Spinal cord (tissue), 9 donors: ENCODE measurements at regions not wholly inside any gene's neighbourhood (a gene's known extent, or its start where the extent isn't known, plus 50 kb on each side); places are given as distances from the start of the nearest gene placed in this dataset.
A peak's percentile ranks its signal among the peaks of the same experiment; 100 is the strongest.
"Not testable (repeated sequence)": the region's sequence is repeated elsewhere in the genome, so short reads cannot be mapped to it uniquely, and the experiment has no call there.

ENCODE experiments used
- DNase-seq, 6 donors: peaks; one replicate each; pipeline versions ENCODE4 v3.0.0 to v3.0.0-alpha.2; 2013 to 2015; ENCODE audit warnings: low spot score in 6 of 6, low read depth in 4 of 6
- H3K27ac ChIP-seq: one replicate; pipeline ENCODE4 v1.5.1; 2013; ENCODE audit warnings: low read depth, low read length, control low read depth
- H3K27me3 ChIP-seq: one replicate; pipeline ENCODE4 v1.6.1; 2013; ENCODE audit warnings: low read length; ENCODE audit not compliant: control insufficient read depth, insufficient read depth
- H3K36me3 ChIP-seq: one replicate; pipeline ENCODE4 v1.6.1; 2013; ENCODE audit warnings: low read length; ENCODE audit not compliant: control insufficient read depth, insufficient read depth
- H3K4me1 ChIP-seq: one replicate; pipeline ENCODE4 v1.6.1; 2013; ENCODE audit warnings: low read length; ENCODE audit not compliant: control insufficient read depth, insufficient read depth
- H3K4me3 ChIP-seq: one replicate; pipeline ENCODE4 v1.5.1; 2013; ENCODE audit warnings: low read depth, low read length, control low read depth
- H3K9me3 ChIP-seq: one replicate; pipeline ENCODE4 v1.6.1; 2013; ENCODE audit warnings: low read length; ENCODE audit not compliant: control insufficient read depth, insufficient read depth
- WGBS: methylation state at CpG from one replicate; pipeline ENCODE4 v1.1.5; 2013; ENCODE audit warnings: missing lambda C conversion rate; ENCODE audit not compliant: insufficient coverage; 5-methylcytosine and 5-hydroxymethylcytosine counted together
- donor health status: healthy.

DNA sequence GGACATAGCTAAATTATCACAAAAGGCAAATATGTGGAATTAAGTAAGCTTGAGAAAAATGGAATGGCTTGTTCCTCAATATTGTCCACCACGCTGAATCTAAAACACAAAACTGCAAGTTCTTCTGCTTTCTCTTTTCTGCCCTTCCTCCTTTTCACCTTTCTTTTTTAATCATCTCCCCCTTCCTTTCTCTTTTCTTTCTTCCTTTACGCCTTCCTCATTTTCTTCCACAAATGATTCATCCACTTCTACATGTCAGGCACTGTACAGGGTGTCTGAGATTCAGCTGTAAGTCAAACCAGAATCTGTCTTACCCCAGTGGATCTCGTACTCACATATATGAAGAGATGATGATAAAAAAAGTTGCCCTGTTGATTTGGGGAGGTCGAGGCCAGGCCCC is 1182.5 kb downstream of the MRPL39 start:
- Histone ChIP-seq H3K36me3 (no peaks in the 10 kb centered on the region), H3K27me3 (no peaks in the 10 kb centered on the region), H3K27ac (no peak overlapping the region), H3K4me1 (no peaks in the 10 kb centered on the region), H3K9me3 (no peaks in the 10 kb centered on the region), H3K4me3 (no peak overlapping the region)
- no CpG with 5 or more reads among the region's 4 CpGs for WGBS
- no peak for DNase-seq

DNA sequence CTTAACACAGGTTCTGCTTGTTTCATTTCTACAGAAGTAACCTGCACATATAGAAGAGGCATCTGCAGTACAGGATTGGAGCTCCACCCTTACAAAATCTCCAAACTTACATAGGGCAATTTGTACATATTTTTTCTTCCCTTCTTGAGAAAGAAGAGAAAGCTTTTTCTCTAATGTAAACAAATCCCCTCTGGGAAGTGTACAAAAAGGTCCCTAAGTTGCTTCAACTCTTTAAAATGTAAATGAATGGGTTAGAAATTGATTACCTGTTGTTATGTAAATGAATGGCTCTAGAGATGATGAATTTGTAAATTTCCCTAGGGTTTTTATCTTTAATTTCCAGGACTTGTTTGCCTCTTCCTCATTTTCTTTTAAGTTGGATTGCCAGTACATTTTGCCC is 1183.7 kb downstream of the MRPL39 start:
- Histone ChIP-seq H3K4me1 (no peaks in the 10 kb centered on the region), H3K4me3 (no peak overlapping the region), H3K36me3 (no peaks in the 10 kb centered on the region), H3K9me3 (peaks cover 7% of the 10 kb centered on the region), H3K27ac (no peak overlapping the region), H3K27me3 (no peaks in the 10 kb centered on the region)
- no peak for DNase-seq

DNA sequence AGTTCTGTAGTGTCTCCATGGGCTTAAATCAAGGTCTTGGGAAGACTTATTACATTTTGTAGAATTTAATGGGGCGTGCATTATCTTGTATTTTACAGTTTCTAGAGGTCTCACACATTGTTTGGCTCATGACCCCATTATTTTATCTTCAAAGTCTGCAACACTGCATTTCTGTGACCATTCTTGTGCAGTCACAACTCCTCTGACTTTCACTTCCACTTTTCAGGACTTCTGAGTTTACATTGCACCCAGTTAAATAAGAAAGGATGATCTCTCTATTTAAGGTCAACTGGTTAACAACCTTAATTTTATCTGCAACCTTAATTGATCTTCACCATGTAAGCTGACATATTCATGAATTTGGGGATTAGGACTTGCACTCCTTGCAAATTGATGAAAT is 1186.6 kb downstream of the MRPL39 start:
- no peak overlapping the region for H3K4me3 ChIP-seq
- H3K27ac ChIP-seq: no peak overlapping the region
- H3K27me3 ChIP-seq: no peaks in the 10 kb centered on the region
- H3K4me1 ChIP-seq: no peaks in the 10 kb centered on the region
- H3K36me3 ChIP-seq: no peaks in the 10 kb centered on the region
- peaks cover 8% of the 10 kb centered on the region for H3K9me3 ChIP-seq
- DNase-seq: peak in 1 of 6 donors; percentile 28
- no CpG with 5 or more reads among the region's 1 CpG for WGBS

DNA sequence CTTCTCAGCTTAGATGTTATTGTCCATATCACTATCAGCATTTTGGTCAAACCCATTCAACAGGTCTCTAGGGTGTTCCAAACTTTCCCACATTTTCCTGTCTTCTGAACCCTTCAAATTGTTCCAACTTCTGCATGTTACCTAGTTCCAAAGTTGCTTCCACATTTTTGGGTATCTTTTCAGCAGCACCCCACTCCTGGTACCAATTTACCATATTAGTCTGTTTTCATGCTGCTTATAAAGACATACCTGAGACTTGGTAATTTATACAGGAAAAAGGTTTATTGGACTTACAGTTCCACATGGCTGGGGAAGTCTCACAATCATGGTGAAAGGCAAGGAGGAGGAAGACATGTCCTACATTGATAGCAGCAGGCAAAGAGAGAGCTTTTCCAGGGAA is 1187.6 kb downstream of the MRPL39 start:
- not testable (repeated sequence) for H3K27me3 ChIP-seq, H3K27ac ChIP-seq, H3K9me3 ChIP-seq, DNase-seq, H3K4me3 ChIP-seq, H3K4me1 ChIP-seq, H3K36me3 ChIP-seq

DNA sequence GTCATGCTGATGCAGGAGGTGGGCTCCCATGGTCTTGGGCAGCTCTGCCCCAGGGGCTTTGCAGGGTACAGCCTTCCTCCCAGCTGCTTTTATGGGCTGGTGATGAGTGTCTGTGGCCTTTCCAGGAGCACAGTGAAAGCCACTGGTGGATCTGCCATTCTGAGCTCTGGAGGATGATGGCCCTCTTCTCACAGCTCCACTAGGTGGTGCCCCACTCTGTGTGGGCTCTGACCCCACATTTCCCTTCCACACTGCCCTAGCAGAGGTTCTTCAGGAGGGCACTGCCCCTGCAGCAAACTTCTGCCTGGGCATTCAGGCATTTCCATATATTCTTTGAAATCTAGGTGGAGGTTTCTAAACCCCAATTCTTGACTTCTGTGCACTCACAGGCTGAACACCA is 1188.6 kb downstream of the MRPL39 start:
- no peak overlapping the region for H3K4me3 ChIP-seq
- H3K36me3 ChIP-seq: no peaks in the 10 kb centered on the region
- H3K9me3 ChIP-seq: peaks cover 8% of the 10 kb centered on the region
- DNase-seq: no peak
- no peak overlapping the region for H3K27ac ChIP-seq
- H3K27me3 ChIP-seq: no peaks in the 10 kb centered on the region
- no peaks in the 10 kb centered on the region for H3K4me1 ChIP-seq

DNA sequence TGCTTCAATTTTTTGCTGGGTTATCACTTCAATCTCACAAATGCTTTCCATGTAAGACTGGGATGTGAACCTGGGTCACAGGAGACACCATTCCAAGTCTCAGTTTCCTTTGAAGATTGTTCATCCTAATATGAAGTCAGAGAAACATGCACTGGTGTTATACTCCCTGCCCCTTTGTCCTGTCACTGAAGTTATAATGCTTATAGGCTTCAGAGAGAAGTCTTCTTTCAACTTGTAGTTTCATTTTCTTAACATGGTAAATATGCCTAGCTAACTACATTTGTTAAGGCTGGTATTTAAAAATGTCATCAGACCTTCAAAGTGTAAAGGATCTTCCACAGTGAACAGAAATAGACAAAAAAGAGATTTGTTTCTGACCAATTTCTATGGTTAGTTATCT is 1195.9 kb downstream of the MRPL39 start:
- H3K36me3 ChIP-seq: no peaks in the 10 kb centered on the region
- H3K27ac ChIP-seq: no peak overlapping the region
- no peak for DNase-seq
- H3K4me1 ChIP-seq: no peaks in the 10 kb centered on the region
- no peaks in the 10 kb centered on the region for H3K9me3 ChIP-seq
- H3K4me3 ChIP-seq: no peak overlapping the region
- H3K27me3 ChIP-seq: no peaks in the 10 kb centered on the region

DNA sequence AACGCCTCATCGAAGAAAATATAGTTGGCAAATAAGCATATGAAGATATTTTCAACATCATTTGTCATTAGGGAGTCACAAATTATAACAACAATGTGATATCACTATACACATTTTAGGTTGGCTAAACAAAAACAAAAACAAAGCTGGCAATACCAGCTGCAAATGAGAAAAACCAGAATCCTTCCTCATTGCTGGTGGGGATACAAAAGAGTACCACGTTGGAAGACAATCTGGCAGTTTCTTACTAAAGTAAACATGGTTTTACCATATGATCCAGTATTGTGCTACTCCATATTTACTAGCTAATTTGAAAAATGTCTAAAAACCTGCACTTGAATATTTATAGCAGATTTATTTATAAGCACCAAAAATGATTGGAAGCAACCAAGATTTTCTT is 1204.1 kb downstream of the MRPL39 start:
- no CpG with 5 or more reads among the region's 3 CpGs for WGBS

DNA sequence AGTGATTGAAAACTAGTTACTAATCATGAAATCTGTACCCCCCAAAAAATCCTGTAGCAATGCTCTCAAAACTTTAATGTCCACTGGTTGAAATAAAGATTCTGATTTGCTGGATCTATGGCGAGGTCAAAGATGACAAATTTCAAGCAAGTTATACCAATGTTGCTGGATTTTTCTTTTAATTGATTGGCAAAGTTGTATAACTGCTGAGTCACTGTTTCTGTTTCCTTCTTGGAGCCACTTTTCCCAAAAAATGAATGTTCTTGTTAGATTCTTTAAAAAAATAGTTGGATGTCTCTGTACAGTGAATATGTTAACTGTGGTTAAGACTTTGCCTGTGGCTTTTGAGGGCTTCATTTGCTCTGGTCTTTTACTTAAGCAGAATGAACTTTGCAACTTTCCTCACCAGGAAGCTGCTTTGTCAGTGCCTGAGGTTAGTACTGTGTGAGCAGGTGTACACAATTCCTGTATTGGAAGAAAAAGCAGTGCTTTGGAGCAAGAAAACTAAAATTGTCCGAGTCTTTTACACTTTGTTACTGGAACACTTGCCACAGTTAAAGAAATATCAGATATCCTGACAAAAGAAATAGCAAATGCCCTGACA is 1211.9 kb downstream of the MRPL39 start:
- H3K36me3 ChIP-seq: no peaks in the 10 kb centered on the region
- no peak overlapping the region for H3K27ac ChIP-seq
- no peaks in the 10 kb centered on the region for H3K27me3 ChIP-seq
- no peak overlapping the region for H3K4me3 ChIP-seq
- DNase-seq: no peak
- no peaks in the 10 kb centered on the region for H3K4me1 ChIP-seq
- no peaks in the 10 kb centered on the region for H3K9me3 ChIP-seq
- WGBS: 100% methylated on average over 1 of the region's 2 CpGs

More for the DNA sequence above, 1204.1 kb downstream of the MRPL39 start:
- no peaks in the 10 kb centered on the region for H3K4me1 ChIP-seq
- no peaks in the 10 kb centered on the region for H3K36me3 ChIP-seq
- DNase-seq: peak in 1 of 6 donors; percentile 70
- no peak overlapping the region for H3K4me3 ChIP-seq
- H3K27ac ChIP-seq: no peak overlapping the region
- H3K9me3 ChIP-seq: no peaks in the 10 kb centered on the region
- no peaks in the 10 kb centered on the region for H3K27me3 ChIP-seq

DNA sequence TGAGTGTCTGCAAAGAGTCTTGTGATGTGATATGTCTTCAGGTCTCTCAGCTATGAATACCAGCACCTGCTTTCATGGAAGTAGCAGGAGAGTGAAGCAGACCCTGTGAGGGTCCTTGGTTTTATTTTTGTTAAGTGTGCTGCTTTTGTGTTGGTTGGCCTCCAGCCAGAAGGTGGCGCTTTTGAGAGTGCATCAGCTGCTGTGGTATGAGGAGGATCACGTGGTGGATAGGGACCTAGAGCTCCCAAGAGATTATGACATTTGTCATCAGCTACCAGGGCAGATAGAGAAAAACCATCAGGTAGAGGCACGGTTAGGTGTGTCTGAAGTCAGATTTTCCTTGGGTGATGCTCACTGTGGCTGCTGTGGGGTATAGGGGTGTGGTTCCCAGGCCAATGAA is 1232.1 kb downstream of the MRPL39 start:
- Histone ChIP-seq H3K27ac (no peak overlapping the region), H3K4me3 (no peak overlapping the region), H3K4me1 (no peaks in the 10 kb centered on the region), H3K27me3 (no peaks in the 10 kb centered on the region), H3K36me3 (no peaks in the 10 kb centered on the region), H3K9me3 (no peaks in the 10 kb centered on the region)
- no peak for DNase-seq
- 84% methylated on average over 3 of the region's 3 CpGs for WGBS

DNA sequence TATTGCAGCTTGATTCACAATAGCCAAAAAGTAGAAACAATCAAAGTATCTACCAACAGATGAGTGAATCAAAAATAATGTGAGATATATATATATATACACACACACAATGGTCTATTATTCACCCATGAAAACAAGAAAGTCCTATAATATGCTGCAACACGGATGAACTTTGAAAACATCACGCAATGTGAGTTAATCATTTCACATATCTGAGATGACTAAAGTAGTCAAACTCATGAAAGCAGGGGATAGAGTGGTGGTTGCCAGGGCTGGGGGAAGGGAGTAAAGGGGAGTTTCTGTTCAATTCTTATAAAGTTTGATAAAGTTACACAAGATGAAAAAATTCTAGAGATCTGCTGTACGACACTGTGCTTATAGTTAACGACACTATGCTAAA is 1234.8 kb downstream of the MRPL39 start:
- no CpG with 5 or more reads among the region's 4 CpGs for WGBS
- H3K27ac ChIP-seq: no peak overlapping the region
- no peaks in the 10 kb centered on the region for H3K36me3 ChIP-seq
- H3K4me1 ChIP-seq: no peaks in the 10 kb centered on the region
- no peaks in the 10 kb centered on the region for H3K9me3 ChIP-seq
- H3K27me3 ChIP-seq: no peaks in the 10 kb centered on the region
- H3K4me3 ChIP-seq: no peak overlapping the region
- no peak for DNase-seq
